ENCODE measurements at regions not wholly inside any gene's neighbourhood (a gene's known extent, or its start where the extent isn't known, plus 50 kb on each side); places are given as distances from the start of the nearest gene placed in this dataset.

DNA sequence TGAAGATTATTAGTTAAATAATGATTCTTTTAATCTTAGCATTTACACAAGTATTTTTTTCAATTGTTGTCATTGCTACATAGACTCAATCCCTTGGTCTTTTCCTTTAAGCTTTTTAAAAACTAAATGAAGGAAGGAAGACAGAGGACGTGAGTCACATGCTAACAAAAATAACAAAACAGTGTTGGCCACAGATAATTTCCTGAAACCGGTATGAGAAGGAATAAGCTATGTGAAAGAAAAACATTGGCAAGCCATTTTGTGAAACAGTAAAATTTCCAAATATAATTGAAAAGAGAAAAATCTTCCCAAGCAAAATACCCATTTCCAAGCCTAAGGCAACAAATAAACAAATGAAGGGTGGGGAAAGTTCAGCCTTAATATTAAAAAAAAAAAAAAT lies 223.0 kb downstream of the AHR start:
- peak; percentile 65 for DNase-seq (ENCODE audit: low spot score)

DNA sequence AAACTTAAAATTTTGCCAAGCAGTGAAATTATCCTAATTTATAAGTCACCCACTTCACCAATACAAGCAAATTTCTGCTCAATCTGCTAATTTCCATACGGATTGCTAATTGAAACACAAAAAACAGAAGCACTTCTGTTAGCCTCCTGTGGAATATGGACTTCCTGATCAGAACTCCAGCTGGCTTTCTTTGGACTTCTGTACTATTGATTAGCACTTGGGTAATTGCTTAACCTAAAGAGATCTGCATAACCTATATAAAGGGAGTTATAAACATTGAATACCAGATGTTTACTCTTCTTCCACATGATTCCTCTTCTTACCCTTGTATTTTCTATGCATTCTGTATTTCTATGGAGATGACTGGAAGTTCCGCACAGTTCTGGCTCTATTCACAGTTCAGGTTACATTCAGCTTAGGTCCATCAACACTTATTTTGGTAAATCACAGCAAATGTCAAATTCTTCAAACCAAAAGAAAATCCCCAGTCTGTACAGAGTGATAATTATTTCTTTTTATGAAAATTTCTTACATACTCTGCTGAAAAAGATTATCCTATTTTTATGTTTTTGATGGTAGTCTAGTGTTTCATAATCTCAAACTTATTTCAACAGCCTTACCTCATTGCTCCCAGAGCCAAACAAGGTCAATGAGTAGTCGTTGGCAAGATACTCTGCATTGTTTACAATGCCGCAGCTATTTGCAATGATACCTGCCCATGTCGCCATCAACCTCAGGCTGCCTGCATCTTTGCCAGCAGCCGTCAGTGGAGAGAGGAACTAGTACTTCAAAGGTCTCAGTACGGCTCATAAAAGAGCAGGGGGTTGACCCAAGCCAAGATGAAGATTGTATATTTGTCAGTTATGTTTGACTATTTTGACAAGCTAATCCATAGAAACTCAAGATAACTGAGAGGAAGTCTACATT lies 225.6 kb downstream of the AHR start:
- peak; percentile 86 for DNase-seq (ENCODE audit: low spot score)

DNA sequence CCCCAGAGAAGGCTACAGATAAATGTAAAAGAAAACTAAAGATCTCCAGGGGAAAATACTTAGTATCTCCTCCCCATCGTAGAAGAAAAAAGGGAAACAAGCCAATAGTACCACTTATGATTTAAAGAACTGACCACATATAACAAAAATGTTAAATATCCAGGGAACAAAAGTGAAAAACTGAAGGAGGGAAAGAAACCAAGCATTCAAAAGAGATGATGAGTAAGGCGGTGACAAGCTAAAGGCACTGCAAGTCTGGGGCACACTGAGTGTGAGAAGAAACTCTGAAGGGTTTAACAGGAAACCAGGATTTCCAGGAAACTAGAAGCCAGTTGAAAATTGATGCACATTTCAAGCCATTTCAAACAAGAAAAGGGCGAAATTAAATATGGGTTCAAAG lies 226.3 kb downstream of the AHR start:
- peak; percentile 72 for DNase-seq (ENCODE audit: low spot score)

DNA sequence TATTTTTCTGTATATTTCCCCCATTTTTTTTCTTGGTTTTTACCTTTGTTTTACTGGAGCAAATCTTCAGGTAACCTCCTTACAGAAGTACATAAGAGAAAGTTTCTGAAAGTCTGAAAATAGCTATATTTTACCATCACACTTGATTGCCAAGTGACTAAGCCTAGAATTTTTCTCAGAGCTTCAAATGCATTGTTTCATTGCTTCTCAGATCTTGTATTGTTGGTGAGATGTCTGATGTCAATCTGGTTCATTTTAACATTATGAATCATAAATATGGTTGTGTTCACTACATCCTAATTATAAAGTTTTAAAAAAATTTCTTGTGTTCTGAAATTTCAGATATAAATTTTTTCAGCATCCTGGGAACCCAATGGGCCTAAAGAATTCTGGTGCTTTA lies 228.2 kb downstream of the AHR start:
- DNase-seq (ENCODE audit: low spot score): no peak

DNA sequence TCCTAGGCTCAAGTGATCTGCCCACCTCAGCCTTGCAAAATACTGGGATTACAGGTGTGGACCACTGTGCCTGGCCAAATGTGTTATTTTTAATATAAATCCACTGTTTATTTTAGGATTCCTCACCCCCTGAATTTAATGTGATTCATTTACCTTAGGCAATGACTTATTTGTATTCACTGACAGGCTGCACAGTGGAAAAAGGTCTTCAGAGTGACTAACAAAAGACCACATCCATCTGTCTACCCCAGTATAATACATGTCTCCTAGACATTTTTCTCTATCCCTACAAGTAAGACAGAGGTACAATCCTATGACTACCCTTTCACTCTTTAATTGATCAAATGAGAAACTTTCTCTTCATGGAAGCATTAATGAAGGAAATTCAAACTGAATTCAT lies 230.2 kb downstream of the AHR start:
- no peak for DNase-seq (ENCODE audit: low spot score)

DNA sequence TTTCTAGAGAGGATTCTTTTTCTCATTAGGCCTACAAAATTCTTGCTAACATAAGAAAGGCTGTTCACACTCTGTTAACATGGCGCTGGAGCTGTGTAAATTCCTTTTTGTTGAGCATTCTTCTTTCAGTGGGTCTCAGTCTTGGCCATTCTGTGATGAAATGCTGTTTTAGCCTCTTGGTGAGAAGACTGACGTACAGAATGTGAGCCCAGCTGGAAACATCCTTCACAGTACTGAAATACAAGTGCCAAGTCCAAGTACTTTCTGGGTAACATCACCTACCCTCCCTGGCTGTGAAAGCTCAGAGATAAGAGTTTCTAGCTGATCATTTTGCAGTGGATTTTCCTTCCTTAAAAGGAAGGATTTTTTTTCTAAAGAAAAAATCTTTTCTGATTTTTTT lies 231.8 kb downstream of the AHR start:
- DNase-seq (ENCODE audit: low spot score): no peak

DNA sequence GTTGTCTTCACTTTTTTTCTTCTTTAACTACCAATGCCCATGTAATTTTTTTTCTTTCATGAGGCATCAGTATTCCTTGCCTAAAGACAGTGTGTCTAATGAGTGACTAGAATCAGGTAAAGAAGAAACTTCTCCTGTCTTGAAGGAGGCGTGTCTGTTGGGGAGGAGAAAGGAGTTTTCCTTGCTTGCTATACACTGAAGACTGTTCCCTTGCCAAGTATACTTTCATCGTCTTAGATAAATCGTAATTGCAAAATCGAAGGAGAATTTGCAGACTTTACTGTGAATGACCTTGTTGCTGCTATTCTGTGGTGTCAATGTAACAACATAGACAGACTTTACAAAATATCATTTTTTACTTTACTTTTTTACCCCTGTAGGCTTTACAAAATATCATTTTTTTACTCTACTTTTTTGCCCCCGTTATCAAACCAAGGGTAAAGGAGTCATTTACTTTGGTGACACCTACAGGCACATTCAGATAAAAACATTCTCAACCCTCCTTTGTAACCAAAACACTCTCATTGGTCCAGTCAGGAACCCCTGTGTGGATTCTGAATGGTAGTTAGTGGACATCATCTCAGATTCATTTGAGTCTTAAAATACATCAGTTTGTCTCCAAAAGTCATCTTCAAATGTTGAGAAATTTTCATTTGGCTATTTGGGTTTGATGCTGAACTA lies 232.4 kb downstream of the AHR start:
- DNase-seq (ENCODE audit: low spot score): peak; percentile 47

DNA sequence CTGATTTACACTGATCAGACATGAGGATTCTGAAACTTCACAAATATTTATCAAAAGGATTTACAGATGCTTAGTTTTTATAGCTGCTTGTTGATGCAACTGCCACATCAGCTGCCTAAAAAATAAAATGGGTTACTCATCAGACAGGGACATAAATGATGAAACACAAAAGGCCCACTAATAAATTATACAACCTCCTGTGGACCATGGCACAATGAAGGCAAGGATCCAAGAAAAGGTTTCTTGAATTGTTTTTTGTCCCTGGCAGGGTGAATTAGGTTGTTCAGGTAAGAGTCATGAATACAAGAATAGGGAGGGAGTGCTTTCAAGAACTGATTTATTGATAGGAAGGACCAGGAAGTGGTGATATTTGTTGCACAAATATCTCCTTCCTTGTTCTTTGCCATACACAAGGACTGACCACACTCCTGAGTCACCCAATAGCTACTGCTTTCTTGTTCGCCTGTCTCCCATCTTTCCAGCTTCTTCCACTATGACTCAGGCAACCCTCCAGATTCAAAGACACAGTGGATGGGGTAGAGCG lies 234.5 kb downstream of the AHR start:
- DNase-seq (ENCODE audit: low spot score): peak; percentile 97

DNA sequence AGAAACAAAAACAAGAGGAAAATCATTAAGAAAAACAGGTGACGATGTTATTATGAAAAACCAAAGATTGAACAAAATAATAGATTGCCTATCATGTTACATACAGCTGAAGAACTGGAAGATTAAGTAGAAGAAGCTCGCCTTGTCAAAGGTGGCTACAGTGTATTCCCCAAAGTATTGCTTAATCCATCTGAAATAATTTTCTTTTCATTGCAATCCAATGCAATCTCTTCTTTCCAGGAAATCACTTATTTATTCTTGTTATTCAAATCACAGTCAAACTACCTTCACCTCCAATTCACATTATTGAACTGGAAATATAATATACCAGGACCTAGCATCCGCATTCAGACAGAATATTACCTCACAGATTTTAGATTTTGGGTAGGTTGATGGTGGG lies 235.9 kb downstream of the AHR start:
- no peak for DNase-seq (ENCODE audit: low spot score)

DNA sequence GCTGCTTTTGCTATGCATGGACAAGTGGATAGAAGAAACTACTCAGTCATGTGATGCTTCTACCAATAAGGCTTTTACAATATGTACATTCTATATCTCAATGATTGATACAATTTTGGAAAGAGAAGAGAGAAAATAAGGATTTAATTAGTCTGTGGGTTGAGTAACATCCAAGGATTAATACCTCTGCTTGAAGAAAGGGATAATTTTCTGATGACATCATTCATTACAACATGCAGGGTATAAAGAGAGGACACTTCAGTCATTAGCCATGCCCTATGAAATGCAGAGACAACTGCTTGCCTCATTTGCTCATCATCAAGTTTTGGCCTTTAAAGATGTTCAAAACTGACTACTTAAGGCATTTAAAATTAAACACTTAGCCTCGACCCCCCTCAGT lies 237.3 kb downstream of the AHR start:
- peak; percentile 29 for DNase-seq (ENCODE audit: low spot score)

DNA sequence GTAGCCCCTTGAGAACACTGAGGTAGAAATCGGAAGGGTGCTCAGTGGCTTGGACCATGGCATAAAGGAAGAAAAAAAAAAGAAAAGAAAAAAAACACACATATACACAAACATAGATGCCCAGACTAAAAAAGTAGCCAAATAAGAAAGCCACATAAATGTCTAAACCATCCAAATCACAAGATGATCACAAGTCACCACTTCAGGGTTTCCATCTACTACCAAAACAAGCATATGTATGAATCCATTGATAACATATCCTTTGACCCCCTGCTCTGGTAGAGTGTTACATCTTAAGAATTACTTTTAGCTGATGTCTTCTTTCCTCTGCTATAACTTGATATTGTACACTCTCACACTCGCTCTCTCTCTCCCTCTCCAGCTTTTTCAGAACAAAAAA lies 245.9 kb downstream of the AHR start:
- DNase-seq (ENCODE audit: low spot score): no peak

DNA sequence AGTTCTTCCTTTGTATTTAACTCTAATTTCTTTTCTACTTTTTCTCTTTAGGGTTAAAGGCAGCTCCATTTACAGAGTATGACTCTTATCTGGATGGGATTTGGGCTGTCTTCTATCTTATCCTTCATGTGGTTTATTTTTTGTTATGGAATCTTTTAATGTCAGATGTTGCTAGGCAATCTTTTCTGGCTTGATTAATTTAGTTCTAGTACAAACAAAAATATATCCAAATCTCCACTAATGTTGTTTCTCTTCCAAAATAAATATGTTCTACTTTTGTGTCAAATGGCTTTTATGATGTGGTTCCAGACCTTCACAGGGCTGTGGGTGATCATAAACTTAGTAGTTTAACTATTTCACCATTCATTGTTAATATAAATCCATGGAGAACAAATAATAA lies 246.9 kb downstream of the AHR start:
- DNase-seq (ENCODE audit: low spot score): no peak

DNA sequence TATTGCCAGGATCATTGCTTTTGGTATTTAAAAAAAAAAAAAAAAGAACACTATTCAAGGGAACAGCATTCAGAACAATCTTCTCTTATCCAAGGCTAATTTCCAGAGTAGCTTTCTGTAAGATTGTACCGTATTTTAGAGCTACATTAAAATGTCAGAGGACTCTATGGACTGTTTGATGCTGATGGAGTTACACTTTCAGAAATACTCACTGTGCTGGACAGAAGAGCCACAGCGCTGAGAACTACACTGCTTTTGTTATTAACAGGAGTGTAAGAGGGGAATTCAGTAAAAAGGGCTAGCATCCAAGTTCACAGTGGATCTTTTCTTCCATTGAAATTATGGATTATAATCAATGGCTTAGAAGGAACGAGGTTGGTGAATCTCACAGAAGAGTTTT lies 247.7 kb downstream of the AHR start:
- DNase-seq (ENCODE audit: low spot score): no peak

DNA sequence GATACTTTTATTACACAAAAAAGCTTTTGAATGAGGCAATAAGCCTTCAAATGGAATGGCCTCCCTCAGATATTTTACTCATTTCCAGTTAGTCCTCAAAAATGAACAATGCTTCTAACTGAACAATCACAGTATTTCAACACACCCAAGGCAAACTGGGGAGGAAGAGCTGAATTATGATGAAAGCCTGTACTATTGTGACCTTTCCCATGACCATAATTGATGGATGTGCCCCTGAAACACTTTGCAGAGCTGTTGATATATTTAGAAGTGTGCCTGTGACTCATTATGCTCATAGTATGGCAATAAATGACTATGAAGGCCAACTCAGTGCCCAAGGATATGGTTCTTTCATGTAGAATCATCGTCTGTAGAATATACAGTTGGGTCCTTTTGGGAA lies 248.1 kb downstream of the AHR start:
- peak; percentile 86 for DNase-seq (ENCODE audit: low spot score)

DNA sequence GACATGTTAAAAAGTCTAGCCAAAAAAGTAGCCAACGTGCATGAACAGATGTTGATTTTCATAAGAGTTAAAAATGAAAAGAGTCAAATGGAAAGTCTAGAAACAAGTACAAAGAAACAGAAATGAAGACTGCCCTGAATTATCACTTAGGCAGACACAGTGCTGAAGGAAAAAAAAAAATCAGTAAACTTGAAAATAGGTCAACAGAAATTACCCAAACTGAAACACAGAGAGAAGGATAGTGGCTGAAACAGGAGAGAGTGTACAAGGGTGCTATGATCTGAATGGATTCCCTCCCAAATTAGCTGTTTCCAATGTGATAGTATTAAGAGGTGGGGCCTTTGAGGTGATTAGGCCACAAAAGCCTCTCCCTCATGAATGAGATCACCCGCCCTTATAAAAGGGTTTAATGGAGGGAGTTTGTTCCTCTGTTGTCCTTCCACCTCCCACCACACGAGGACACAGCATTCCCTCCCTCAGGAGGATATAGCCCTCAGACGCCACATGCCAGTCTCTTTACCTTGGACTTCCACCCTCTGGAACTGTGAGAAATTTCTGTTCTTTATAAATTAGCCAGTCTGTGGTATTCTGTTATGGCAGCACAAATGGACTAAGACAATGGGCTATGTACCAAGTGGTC lies 249.7 kb downstream of the AHR start:
- no peak for DNase-seq (ENCODE audit: low spot score)

DNA sequence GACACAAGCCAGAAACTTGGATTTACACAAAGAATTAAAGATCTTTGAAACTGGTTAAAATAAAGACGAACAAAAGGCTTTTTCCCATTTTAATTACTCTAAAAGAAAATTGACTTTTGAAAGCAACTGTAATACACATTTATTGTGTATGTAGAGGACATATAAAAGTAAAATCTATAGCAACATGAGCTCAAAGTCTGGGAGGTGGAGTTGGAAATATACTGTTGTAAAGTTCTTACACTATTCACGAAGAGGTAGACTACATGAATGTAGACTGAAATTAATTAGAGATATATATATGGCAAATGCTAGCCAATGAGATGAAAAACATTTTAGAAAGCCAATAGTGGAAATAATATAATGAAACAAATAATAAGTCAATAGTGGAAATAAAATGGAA lies 251.0 kb downstream of the AHR start:
- no peak for DNase-seq (ENCODE audit: low spot score)

DNA sequence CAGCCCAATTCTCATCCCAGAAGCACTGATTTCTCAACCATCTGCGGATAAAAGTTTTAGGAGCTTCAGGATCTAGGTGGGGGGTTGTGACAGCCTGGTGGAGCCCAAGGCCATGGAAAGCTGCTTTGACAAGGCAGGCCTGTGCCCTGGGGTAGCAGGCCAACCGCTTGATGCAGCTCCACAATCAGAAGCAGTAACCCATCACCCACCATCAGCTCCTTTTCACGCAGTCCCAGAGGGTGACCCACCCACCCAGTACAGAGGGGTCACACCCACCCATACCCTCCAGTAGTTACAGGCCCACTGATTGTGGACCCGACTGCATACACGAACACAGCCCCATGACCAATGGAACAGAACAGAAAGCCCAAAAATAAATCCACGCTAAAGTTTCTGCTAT lies 253.9 kb downstream of the AHR start:
- DNase-seq (ENCODE audit: low spot score): no peak

DNA sequence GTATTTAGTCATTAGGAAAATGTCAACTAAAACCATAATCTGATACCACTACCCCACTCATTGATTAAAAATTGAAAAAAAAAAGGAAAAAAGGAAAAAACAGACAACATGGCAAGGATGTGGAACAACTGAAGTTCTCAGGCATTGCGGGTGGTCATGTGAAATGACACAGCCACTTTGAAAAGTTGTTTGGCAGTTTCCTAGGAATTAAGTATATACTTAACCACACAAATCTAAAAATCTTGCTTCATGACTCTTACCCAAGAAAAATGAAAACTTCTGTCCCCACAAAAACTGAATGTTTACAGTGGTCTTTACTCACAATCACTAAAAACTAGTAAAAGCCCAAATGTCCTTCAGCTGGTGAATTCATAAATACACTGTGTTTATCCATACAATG lies 254.5 kb downstream of the AHR start:
- no peak for DNase-seq (ENCODE audit: low spot score)

DNA sequence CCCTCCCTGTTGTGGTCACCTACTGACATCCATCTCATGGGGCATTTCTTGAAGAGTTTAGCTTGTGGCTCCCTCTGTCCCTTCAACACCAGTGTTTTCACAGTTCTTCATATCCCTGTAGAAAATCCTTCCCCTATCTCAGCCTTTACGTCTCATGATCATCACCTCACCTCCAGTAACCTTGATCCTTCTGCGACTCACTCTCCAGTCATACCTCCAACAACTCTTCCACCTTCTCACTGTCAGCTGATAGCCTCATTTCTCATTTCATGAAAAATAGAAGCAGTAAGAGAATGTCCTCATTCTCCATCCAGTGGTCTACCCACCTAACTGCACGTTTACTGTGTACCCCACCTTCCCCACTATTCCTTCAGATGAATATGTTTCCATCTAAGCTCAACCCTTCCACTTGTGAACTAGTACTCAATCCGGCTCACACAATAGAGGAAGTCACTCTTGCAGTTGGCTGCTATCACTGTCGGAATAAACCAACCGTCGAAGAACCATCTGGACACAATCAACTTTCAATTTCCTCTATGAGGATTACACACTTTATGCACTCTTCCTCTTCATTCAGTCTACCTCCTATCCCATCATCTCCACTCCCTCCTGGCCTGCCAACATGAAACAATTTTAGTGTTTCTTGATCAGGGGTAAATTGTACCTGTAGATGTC lies 256.0 kb downstream of the AHR start:
- DNase-seq (ENCODE audit: low spot score): no peak

DNA sequence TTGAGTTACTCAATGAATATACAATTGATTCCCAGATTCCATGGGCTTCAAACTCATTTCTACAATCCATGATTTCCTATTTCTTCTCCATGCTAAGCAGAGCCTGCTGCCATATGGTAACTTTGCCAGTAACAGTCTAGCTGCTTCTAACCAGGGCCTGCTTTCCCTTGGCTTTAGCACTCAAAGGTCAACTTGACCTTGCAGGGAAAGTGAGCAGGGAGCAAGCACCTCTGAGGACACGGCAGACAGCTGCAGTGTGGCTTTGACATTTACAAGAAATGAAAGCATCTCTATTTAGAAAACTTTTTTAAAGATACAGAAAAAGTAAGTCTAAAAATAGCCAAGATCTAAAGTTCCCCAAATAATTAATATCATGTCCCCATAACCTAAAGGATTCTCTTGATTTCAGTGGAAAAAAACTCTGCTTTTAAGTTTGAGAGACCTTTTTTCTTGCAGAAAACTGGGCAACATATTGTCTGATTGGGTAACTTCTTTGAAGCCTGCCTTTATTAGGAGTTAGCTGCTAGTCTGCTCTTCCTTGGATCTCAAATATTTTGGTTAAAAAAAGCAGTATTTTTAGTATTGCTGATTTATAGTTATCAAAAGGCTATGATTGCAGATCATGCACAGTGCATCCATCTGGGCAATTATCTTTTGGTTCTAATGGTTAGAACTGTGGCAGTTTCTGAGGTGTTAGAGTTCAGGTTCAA lies 257.9 kb downstream of the AHR start:
- DNase-seq (ENCODE audit: low spot score): no peak

DNA sequence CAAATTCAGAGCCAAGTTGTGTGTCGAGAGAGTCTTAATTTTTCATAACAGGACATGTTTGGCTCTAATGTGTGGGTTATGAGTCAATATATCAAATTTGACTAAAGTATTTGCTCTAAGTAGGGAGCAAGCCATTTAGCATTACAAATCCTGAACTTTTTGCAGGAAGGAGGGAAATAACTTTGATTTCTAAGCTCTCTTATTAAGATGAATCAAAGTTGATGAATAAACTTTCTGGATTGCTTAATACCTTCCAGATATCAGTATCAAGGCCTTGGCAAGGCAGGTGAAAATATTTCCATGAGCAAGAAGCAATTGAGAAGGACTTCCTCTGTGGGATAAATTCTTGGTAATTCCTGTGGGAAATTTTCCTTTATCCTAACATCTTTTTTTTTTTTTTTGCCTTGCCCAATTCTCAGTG lies 258.8 kb downstream of the AHR start:
- DNase-seq (ENCODE audit: low spot score): no peak
